ENCODE measurements at regions not wholly inside any gene's neighbourhood (a gene's known extent, or its start where the extent isn't known, plus 50 kb on each side); places are given as distances from the start of the nearest gene placed in this dataset.
A peak's percentile ranks its signal among the peaks of the same experiment; 100 is the strongest.

- no peak for DNase-seq (ENCODE audit: extremely low read depth in 1 of 11, low read depth in 9 of 11, low spot score in 4 of 11)
These were observed 212.4 kb upstream of the PACRGL start for GRCh38 chr4:20487852-20488251.

GRCh38 chr4:20490734-20491133 is 209.5 kb upstream of the PACRGL start:
- DNase-seq (ENCODE audit: extremely low read depth in 1 of 11, low read depth in 9 of 11, low spot score in 4 of 11), result no peak

- no peak for DNase-seq (ENCODE audit: extremely low read depth in 1 of 11, low read depth in 9 of 11, low spot score in 4 of 11)
These were observed 206.4 kb upstream of the PACRGL start for GRCh38 chr4:20493761-20494353.

GRCh38 chr4:20496068-20496467 is 204.2 kb upstream of the PACRGL start:
- no peak for DNase-seq (ENCODE audit: extremely low read depth in 1 of 11, low read depth in 9 of 11, low spot score in 4 of 11)

GRCh38 chr4:20504146-20504545 is 196.1 kb upstream of the PACRGL start:
- DNase-seq (ENCODE audit: extremely low read depth in 1 of 11, low read depth in 9 of 11, low spot score in 4 of 11), result no peak

- no peak for DNase-seq (ENCODE audit: extremely low read depth in 1 of 11, low read depth in 9 of 11, low spot score in 4 of 11)
These were observed 194.3 kb upstream of the PACRGL start for GRCh38 chr4:20505927-20506326.

- DNase-seq (ENCODE audit: extremely low read depth in 1 of 11, low read depth in 9 of 11, low spot score in 4 of 11), result no peak
These were observed 193.4 kb upstream of the PACRGL start for GRCh38 chr4:20506827-20507226.

- no peak for DNase-seq (ENCODE audit: extremely low read depth in 1 of 11, low read depth in 9 of 11, low spot score in 4 of 11)
These were observed 190.9 kb upstream of the PACRGL start for GRCh38 chr4:20509315-20509714.

GRCh38 chr4:20512033-20512792 is 188.0 kb upstream of the PACRGL start:
- no peak for DNase-seq (ENCODE audit: extremely low read depth in 1 of 11, low read depth in 9 of 11, low spot score in 4 of 11)

- DNase-seq (ENCODE audit: extremely low read depth in 1 of 11, low read depth in 9 of 11, low spot score in 4 of 11), result no peak
These were observed 187.3 kb upstream of the PACRGL start for GRCh38 chr4:20512985-20513384.

GRCh38 chr4:20520901-20521300 is 179.4 kb upstream of the PACRGL start:
- no peak for DNase-seq (ENCODE audit: extremely low read depth in 1 of 11, low read depth in 9 of 11, low spot score in 4 of 11)

GRCh38 chr4:20528508-20528907 is 171.8 kb upstream of the PACRGL start:
- DNase-seq (ENCODE audit: extremely low read depth in 1 of 11, low read depth in 9 of 11, low spot score in 4 of 11), result no peak

- no peak for DNase-seq (ENCODE audit: extremely low read depth in 1 of 11, low read depth in 9 of 11, low spot score in 4 of 11)
These were observed 170.6 kb upstream of the PACRGL start for GRCh38 chr4:20529691-20530090.

- no peak for DNase-seq (ENCODE audit: extremely low read depth in 1 of 11, low read depth in 9 of 11, low spot score in 4 of 11)
These were observed 168.0 kb upstream of the PACRGL start for GRCh38 chr4:20532116-20532790.

GRCh38 chr4:20532871-20533870 is 167.1 kb upstream of the PACRGL start:
- no peak for DNase-seq (ENCODE audit: extremely low read depth in 1 of 11, low read depth in 9 of 11, low spot score in 4 of 11)

- no peak for DNase-seq (ENCODE audit: extremely low read depth in 1 of 11, low read depth in 9 of 11, low spot score in 4 of 11)
These were observed 161.4 kb upstream of the PACRGL start for GRCh38 chr4:20538905-20539304.

GRCh38 chr4:20543131-20543530 is 157.1 kb upstream of the PACRGL start:
- no peak for DNase-seq (ENCODE audit: extremely low read depth in 1 of 11, low read depth in 9 of 11, low spot score in 4 of 11)

- peak in 9 of 11 donors; percentile 16 to 36 (median 25) for DNase-seq (ENCODE audit: extremely low read depth in 1 of 11, low read depth in 9 of 11, low spot score in 4 of 11)
These were observed 155.6 kb upstream of the PACRGL start for GRCh38 chr4:20544645-20545044.

GRCh38 chr4:20552004-20552403 is 148.3 kb upstream of the PACRGL start:
- DNase-seq (ENCODE audit: extremely low read depth in 1 of 11, low read depth in 9 of 11, low spot score in 4 of 11), result no peak

Measured in renal cortex interstitium (tissue), 11 donors.